ENCODE measurements at regions not wholly inside any gene's neighbourhood (a gene's known extent, or its start where the extent isn't known, plus 50 kb on each side); places are given as distances from the start of the nearest gene placed in this dataset.
"Not testable (repeated sequence)": the region's sequence is repeated elsewhere in the genome, so short reads cannot be mapped to it uniquely, and the experiment has no call there.

- H3K4me3 ChIP-seq (ENCODE audit: insufficient read depth, low read depth, low read length, poor library complexity, severe bottlenecking) = no peak overlapping the region
- H3K9me3 ChIP-seq (ENCODE audit: control insufficient read depth, low read length) = no peaks in the 10 kb centered on the region
- DNase-seq = no peak
- H3K27ac ChIP-seq (ENCODE audit: insufficient read depth, low read length, poor library complexity, severe bottlenecking) = no peak overlapping the region
- H3K27me3 ChIP-seq (replicated peaks; ENCODE audit: control insufficient read depth, insufficient read depth, low read length, poor library complexity, severe bottlenecking) = no peaks in the 10 kb centered on the region
- no peaks in the 10 kb centered on the region for H3K36me3 ChIP-seq (ENCODE audit: control insufficient read depth, insufficient read depth, low read length)
- H3K4me1 ChIP-seq (ENCODE audit: control insufficient read depth, insufficient read depth, low read length, poor library complexity, severe bottlenecking) = no peaks in the 10 kb centered on the region
Observed at GRCh38 chr4:19497705-19498104, 754.0 kb upstream of the SLIT2 start.

DNA sequence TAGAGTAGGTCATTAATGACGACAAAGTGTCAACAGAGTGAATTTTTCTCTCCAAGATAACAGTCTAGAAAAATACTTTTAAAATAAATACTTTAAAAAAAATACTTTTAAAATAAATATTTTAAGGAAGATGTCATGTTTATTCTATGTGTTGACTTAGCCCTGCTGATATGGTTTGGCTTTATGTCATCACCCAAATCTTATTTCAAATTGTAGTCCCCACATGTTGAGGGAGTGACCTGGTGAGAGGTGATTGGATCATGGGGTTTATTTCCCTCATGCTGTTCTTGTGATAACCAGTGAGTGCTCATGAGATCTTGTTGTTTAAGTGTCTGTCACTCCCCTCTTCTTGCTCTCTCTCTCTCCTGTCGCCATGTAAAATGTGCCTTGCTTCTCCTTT, 754.9 kb upstream of the SLIT2 start:
- Histone ChIP-seq H3K4me3 (ENCODE audit: insufficient read depth, low read depth, low read length, poor library complexity, severe bottlenecking) (no peak overlapping the region), H3K36me3 (ENCODE audit: control insufficient read depth, insufficient read depth, low read length) (no peaks in the 10 kb centered on the region), H3K27me3 (replicated peaks; ENCODE audit: control insufficient read depth, insufficient read depth, low read length, poor library complexity, severe bottlenecking) (no peaks in the 10 kb centered on the region), H3K27ac (ENCODE audit: insufficient read depth, low read length, poor library complexity, severe bottlenecking) (no peak overlapping the region), H3K4me1 (ENCODE audit: control insufficient read depth, insufficient read depth, low read length, poor library complexity, severe bottlenecking) (no peaks in the 10 kb centered on the region), H3K9me3 (ENCODE audit: control insufficient read depth, low read length) (no peaks in the 10 kb centered on the region)
- DNase-seq = no peak

GRCh38 chr4:19494961-19495360, 756.7 kb upstream of the SLIT2 start:
- H3K27ac ChIP-seq (ENCODE audit: insufficient read depth, low read length, poor library complexity, severe bottlenecking) = no peak overlapping the region
- DNase-seq = no peak
- H3K4me1 ChIP-seq (ENCODE audit: control insufficient read depth, insufficient read depth, low read length, poor library complexity, severe bottlenecking) = no peaks in the 10 kb centered on the region
- H3K4me3 ChIP-seq (ENCODE audit: insufficient read depth, low read depth, low read length, poor library complexity, severe bottlenecking) = no peak overlapping the region
- H3K27me3 ChIP-seq (replicated peaks; ENCODE audit: control insufficient read depth, insufficient read depth, low read length, poor library complexity, severe bottlenecking) = no peaks in the 10 kb centered on the region
- H3K36me3 ChIP-seq (ENCODE audit: control insufficient read depth, insufficient read depth, low read length) = no peaks in the 10 kb centered on the region
- no peaks in the 10 kb centered on the region for H3K9me3 ChIP-seq (ENCODE audit: control insufficient read depth, low read length)

- H3K27ac ChIP-seq (ENCODE audit: insufficient read depth, low read length, poor library complexity, severe bottlenecking) = no peak overlapping the region
- no peaks in the 10 kb centered on the region for H3K4me1 ChIP-seq (ENCODE audit: control insufficient read depth, insufficient read depth, low read length, poor library complexity, severe bottlenecking)
- no peaks in the 10 kb centered on the region for H3K27me3 ChIP-seq (replicated peaks; ENCODE audit: control insufficient read depth, insufficient read depth, low read length, poor library complexity, severe bottlenecking)
- H3K36me3 ChIP-seq (ENCODE audit: control insufficient read depth, insufficient read depth, low read length) = no peaks in the 10 kb centered on the region
- DNase-seq = no peak
- H3K9me3 ChIP-seq (ENCODE audit: control insufficient read depth, low read length) = no peaks in the 10 kb centered on the region
- no peak overlapping the region for H3K4me3 ChIP-seq (ENCODE audit: insufficient read depth, low read depth, low read length, poor library complexity, severe bottlenecking)
Observed at GRCh38 chr4:19492606-19493005, 759.1 kb upstream of the SLIT2 start.

- no peak overlapping the region for H3K27ac ChIP-seq (ENCODE audit: insufficient read depth, low read length, poor library complexity, severe bottlenecking)
- DNase-seq = no peak
- H3K9me3 ChIP-seq (ENCODE audit: control insufficient read depth, low read length) = no peaks in the 10 kb centered on the region
- no peak overlapping the region for H3K4me3 ChIP-seq (ENCODE audit: insufficient read depth, low read depth, low read length, poor library complexity, severe bottlenecking)
- H3K27me3 ChIP-seq (replicated peaks; ENCODE audit: control insufficient read depth, insufficient read depth, low read length, poor library complexity, severe bottlenecking) = no peaks in the 10 kb centered on the region
- H3K36me3 ChIP-seq (ENCODE audit: control insufficient read depth, insufficient read depth, low read length) = no peaks in the 10 kb centered on the region
- H3K4me1 ChIP-seq (ENCODE audit: control insufficient read depth, insufficient read depth, low read length, poor library complexity, severe bottlenecking) = no peaks in the 10 kb centered on the region
Observed at GRCh38 chr4:19486400-19486799, 765.3 kb upstream of the SLIT2 start.

- DNase-seq = no peak
- no peak overlapping the region for H3K27ac ChIP-seq (ENCODE audit: insufficient read depth, low read length, poor library complexity, severe bottlenecking)
- no peaks in the 10 kb centered on the region for H3K9me3 ChIP-seq (ENCODE audit: control insufficient read depth, low read length)
- H3K27me3 ChIP-seq (replicated peaks; ENCODE audit: control insufficient read depth, insufficient read depth, low read length, poor library complexity, severe bottlenecking) = no peaks in the 10 kb centered on the region
- H3K36me3 ChIP-seq (ENCODE audit: control insufficient read depth, insufficient read depth, low read length) = no peaks in the 10 kb centered on the region
- H3K4me1 ChIP-seq (ENCODE audit: control insufficient read depth, insufficient read depth, low read length, poor library complexity, severe bottlenecking) = no peaks in the 10 kb centered on the region
- no peak overlapping the region for H3K4me3 ChIP-seq (ENCODE audit: insufficient read depth, low read depth, low read length, poor library complexity, severe bottlenecking)
Observed at GRCh38 chr4:19478791-19479190, 772.9 kb upstream of the SLIT2 start.

DNA sequence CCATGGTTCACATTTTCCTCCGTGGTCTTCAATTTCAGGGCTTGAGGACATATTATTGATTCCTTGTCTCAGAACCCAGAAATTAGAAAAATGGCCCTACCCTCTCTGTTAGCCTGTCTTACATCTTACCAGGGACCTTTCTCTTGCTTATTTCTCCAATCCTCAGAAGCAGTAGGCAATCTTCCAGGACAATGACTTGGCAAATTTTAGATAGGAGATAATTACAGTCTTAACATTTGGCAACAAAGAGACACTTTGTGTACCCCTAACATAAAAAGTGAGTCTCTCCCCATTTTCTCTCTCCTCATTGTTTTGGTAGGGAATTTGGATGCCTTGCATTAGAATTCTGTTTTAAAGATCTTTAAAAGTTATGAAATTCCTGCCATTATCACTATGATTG, 778.1 kb upstream of the SLIT2 start:
- Histone ChIP-seq H3K36me3 (ENCODE audit: control insufficient read depth, insufficient read depth, low read length) (no peaks in the 10 kb centered on the region), H3K27me3 (replicated peaks; ENCODE audit: control insufficient read depth, insufficient read depth, low read length, poor library complexity, severe bottlenecking) (no peaks in the 10 kb centered on the region), H3K27ac (ENCODE audit: insufficient read depth, low read length, poor library complexity, severe bottlenecking) (no peak overlapping the region), H3K4me3 (ENCODE audit: insufficient read depth, low read depth, low read length, poor library complexity, severe bottlenecking) (no peak overlapping the region), H3K4me1 (ENCODE audit: control insufficient read depth, insufficient read depth, low read length, poor library complexity, severe bottlenecking) (no peaks in the 10 kb centered on the region), H3K9me3 (ENCODE audit: control insufficient read depth, low read length) (no peaks in the 10 kb centered on the region)
- DNase-seq = no peak

GRCh38 chr4:19472666-19473065, 779.0 kb upstream of the SLIT2 start:
- no peaks in the 10 kb centered on the region for H3K27me3 ChIP-seq (replicated peaks; ENCODE audit: control insufficient read depth, insufficient read depth, low read length, poor library complexity, severe bottlenecking)
- H3K36me3 ChIP-seq (ENCODE audit: control insufficient read depth, insufficient read depth, low read length) = no peaks in the 10 kb centered on the region
- H3K9me3 ChIP-seq (ENCODE audit: control insufficient read depth, low read length) = no peaks in the 10 kb centered on the region
- no peak for DNase-seq
- H3K27ac ChIP-seq (ENCODE audit: insufficient read depth, low read length, poor library complexity, severe bottlenecking) = no peak overlapping the region
- H3K4me1 ChIP-seq (ENCODE audit: control insufficient read depth, insufficient read depth, low read length, poor library complexity, severe bottlenecking) = no peaks in the 10 kb centered on the region
- no peak overlapping the region for H3K4me3 ChIP-seq (ENCODE audit: insufficient read depth, low read depth, low read length, poor library complexity, severe bottlenecking)

DNA sequence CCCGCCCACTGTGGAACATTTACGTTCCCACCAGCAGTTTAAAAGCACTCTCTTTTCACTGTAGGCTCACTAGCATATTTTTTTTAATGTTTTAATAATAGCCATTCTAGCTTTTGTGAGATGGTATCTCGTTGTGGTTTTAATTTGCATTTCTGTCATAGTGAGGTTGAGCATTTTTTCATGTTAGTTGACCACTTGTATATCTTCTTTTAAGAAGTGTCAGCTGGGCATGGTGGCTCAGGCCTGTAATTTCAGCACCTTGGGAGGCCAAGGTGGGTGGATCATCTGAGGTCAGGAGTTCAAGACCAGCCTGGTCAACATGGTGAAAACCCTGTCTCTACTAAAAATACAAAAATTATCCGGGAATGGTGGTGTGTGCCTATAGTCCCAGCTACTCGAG, 781.7 kb upstream of the SLIT2 start:
- H3K36me3 ChIP-seq (ENCODE audit: control insufficient read depth, insufficient read depth, low read length); H3K4me3 ChIP-seq (ENCODE audit: insufficient read depth, low read depth, low read length, poor library complexity, severe bottlenecking); H3K4me1 ChIP-seq (ENCODE audit: control insufficient read depth, insufficient read depth, low read length, poor library complexity, severe bottlenecking); DNase-seq; H3K27me3 ChIP-seq (replicated peaks; ENCODE audit: control insufficient read depth, insufficient read depth, low read length, poor library complexity, severe bottlenecking); H3K27ac ChIP-seq (ENCODE audit: insufficient read depth, low read length, poor library complexity, severe bottlenecking); H3K9me3 ChIP-seq (ENCODE audit: control insufficient read depth, low read length): not testable (repeated sequence)

- Histone ChIP-seq H3K27me3 (replicated peaks; ENCODE audit: control insufficient read depth, insufficient read depth, low read length, poor library complexity, severe bottlenecking) (no peaks in the 10 kb centered on the region), H3K36me3 (ENCODE audit: control insufficient read depth, insufficient read depth, low read length) (no peaks in the 10 kb centered on the region), H3K9me3 (ENCODE audit: control insufficient read depth, low read length) (no peaks in the 10 kb centered on the region), H3K27ac (ENCODE audit: insufficient read depth, low read length, poor library complexity, severe bottlenecking) (no peak overlapping the region), H3K4me3 (ENCODE audit: insufficient read depth, low read depth, low read length, poor library complexity, severe bottlenecking) (no peak overlapping the region), H3K4me1 (ENCODE audit: control insufficient read depth, insufficient read depth, low read length, poor library complexity, severe bottlenecking) (no peaks in the 10 kb centered on the region)
- no peak for DNase-seq
Observed at GRCh38 chr4:19462117-19462516, 789.6 kb upstream of the SLIT2 start.
